ENCODE measurements at regions not wholly inside any gene's neighbourhood (a gene's known extent, or its start where the extent isn't known, plus 50 kb on each side); places are given as distances from the start of the nearest gene placed in this dataset.

- no peaks in the 10 kb centered on the region for H3K79me2 ChIP-seq (replicated peaks; ENCODE audit: insufficient read depth, low read length)
- no peaks in the 10 kb centered on the region for H3K9me2 ChIP-seq (ENCODE audit: insufficient read depth, low read length)
- no peak overlapping the region for H3K4me2 ChIP-seq (ENCODE audit: low read length)
- no peak overlapping the region for H3K9ac ChIP-seq (ENCODE audit: low read length)
- no peaks in the 10 kb centered on the region for H3F3A ChIP-seq (ENCODE audit: insufficient read depth, low read length, poor library complexity, severe bottlenecking)
- no peak overlapping the region for H2AFZ ChIP-seq (ENCODE audit: low read depth, low read length)
- H3K9me3 ChIP-seq (ENCODE audit: low read length) = no peaks in the 10 kb centered on the region
- no peak overlapping the region for H3K27ac ChIP-seq (ENCODE audit: low read length)
- H3K27me3 ChIP-seq (ENCODE audit: insufficient read depth, low read depth, low read length) = no peaks in the 10 kb centered on the region
- H3K4me3 ChIP-seq (ENCODE audit: low read length) = no peak overlapping the region
- TF ChIP-seq RAD21 (conservative IDR thresholded peaks at IDR 0.05) = no peak
- TF ChIP-seq SMC3 (conservative IDR thresholded peaks at IDR 0.05; ENCODE audit: poor library complexity) = no peak
- no peak for TF ChIP-seq MXI1 (conservative IDR thresholded peaks at IDR 0.05; ENCODE audit: poor library complexity, severe bottlenecking)
- no peak for TF ChIP-seq POLR2AphosphoS5 (IDR thresholded peaks at IDR 0.05)
- TF ChIP-seq EP300 (conservative IDR thresholded peaks at IDR 0.05; ENCODE audit: poor library complexity, severe bottlenecking) = no peak
- TF ChIP-seq, protein P1, sequence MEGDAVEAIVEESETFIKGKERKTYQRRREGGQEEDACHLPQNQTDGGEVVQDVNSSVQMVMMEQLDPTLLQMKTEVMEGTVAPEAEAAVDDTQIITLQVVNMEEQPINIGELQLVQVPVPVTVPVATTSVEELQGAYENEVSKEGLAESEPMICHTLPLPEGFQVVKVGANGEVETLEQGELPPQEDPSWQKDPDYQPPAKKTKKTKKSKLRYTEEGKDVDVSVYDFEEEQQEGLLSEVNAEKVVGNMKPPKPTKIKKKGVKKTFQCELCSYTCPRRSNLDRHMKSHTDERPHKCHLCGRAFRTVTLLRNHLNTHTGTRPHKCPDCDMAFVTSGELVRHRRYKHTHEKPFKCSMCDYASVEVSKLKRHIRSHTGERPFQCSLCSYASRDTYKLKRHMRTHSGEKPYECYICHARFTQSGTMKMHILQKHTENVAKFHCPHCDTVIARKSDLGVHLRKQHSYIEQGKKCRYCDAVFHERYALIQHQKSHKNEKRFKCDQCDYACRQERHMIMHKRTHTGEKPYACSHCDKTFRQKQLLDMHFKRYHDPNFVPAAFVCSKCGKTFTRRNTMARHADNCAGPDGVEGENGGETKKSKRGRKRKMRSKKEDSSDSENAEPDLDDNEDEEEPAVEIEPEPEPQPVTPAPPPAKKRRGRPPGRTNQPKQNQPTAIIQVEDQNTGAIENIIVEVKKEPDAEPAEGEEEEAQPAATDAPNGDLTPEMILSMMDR (IDR thresholded peaks at IDR 0.05; ENCODE audit: poor library complexity, severe bottlenecking) = no peak
- TF ChIP-seq REST (IDR thresholded peaks at IDR 0.05; ENCODE audit: borderline replicate concordance) = no peak
- no peak for TF ChIP-seq TAF1 (IDR thresholded peaks at IDR 0.05; ENCODE audit: low read depth)
- no peaks in the 10 kb centered on the region for H3K36me3 ChIP-seq (ENCODE audit: insufficient read depth, low read length)
- H4K20me1 ChIP-seq (ENCODE audit: insufficient read depth) = no peaks in the 10 kb centered on the region
Observed at GRCh38 chr3:89622063-89622700, 514.8 kb downstream of the EPHA3 start.

DNA sequence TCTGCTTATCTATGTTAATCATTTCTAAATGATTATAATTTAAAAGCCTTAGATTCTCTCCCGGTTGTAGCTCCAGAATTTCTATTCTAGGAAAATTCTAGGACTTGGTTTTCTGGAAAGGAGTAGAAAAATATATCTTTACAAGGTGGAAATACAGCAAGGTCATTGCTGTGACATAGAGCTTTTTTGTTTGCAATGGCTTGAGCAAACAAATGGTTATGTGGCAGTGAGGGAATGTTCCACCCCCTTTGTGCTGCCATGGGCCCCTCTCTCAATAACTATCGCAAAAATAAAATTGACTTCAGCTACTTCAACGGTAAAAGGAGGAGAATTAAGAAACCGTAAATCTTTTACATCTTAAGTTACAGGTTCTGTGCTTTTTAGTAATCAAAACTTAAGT, 517.1 kb downstream of the EPHA3 start:
- Histone ChIP-seq H3K4me2 (ENCODE audit: low read length) (no peak overlapping the region), H2AFZ (ENCODE audit: low read depth, low read length) (no peak overlapping the region), H4K20me1 (ENCODE audit: insufficient read depth) (no peaks in the 10 kb centered on the region), H3K36me3 (ENCODE audit: insufficient read depth, low read length) (no peaks in the 10 kb centered on the region), H3K27me3 (ENCODE audit: insufficient read depth, low read depth, low read length) (no peaks in the 10 kb centered on the region), H3K79me2 (replicated peaks; ENCODE audit: insufficient read depth, low read length) (no peaks in the 10 kb centered on the region), H3F3A (ENCODE audit: insufficient read depth, low read length, poor library complexity, severe bottlenecking) (no peaks in the 10 kb centered on the region), H3K4me3 (ENCODE audit: low read length) (no peak overlapping the region), H3K9me2 (ENCODE audit: insufficient read depth, low read length) (no peaks in the 10 kb centered on the region), H3K9ac (ENCODE audit: low read length) (no peak overlapping the region), H3K9me3 (ENCODE audit: low read length) (no peaks in the 10 kb centered on the region), H3K27ac (ENCODE audit: low read length) (no peak overlapping the region)
- TF ChIP-seq, protein P1 (IDR thresholded peaks at IDR 0.05; ENCODE audit: poor library complexity, severe bottlenecking) = no peak
- no peak for TF ChIP-seq REST (IDR thresholded peaks at IDR 0.05; ENCODE audit: borderline replicate concordance)
- TF ChIP-seq POLR2AphosphoS5 (IDR thresholded peaks at IDR 0.05) = no peak
- no peak for TF ChIP-seq RAD21 (conservative IDR thresholded peaks at IDR 0.05)
- no peak for TF ChIP-seq EP300 (conservative IDR thresholded peaks at IDR 0.05; ENCODE audit: poor library complexity, severe bottlenecking)
- no peak for TF ChIP-seq MXI1 (conservative IDR thresholded peaks at IDR 0.05; ENCODE audit: poor library complexity, severe bottlenecking)
- no peak for TF ChIP-seq TAF1 (IDR thresholded peaks at IDR 0.05; ENCODE audit: low read depth)
- TF ChIP-seq EZH2 (IDR thresholded peaks at IDR 0.05; ENCODE audit: borderline replicate concordance, insufficient read depth, low read length, poor library complexity, severe bottlenecking) = no peak
- TF ChIP-seq SMC3 (conservative IDR thresholded peaks at IDR 0.05; ENCODE audit: poor library complexity) = no peak
